Fibroblast of the aortic adventitia (primary cell): ENCODE measurements at regions not wholly inside any gene's neighbourhood (a gene's known extent, or its start where the extent isn't known, plus 50 kb on each side); places are given as distances from the start of the nearest gene placed in this dataset.

Experiments
- DNase-seq: peaks from one replicate; pipeline ENCODE4 v3.0.0-alpha.2; 2010; ENCODE audit warnings: low read depth
- H3K4me3 ChIP-seq: 2 replicates; pipeline ENCODE4 v1.5.1; 2011; ENCODE audit warnings: low read depth, mild to moderate bottlenecking, control low read depth, low read length, moderate library complexity
- CTCF ChIP-seq: IDR thresholded peaks from 2 replicates; pipeline ENCODE4 v1.5.1; 2011; ENCODE audit warnings: mild to moderate bottlenecking, low read length, control low read depth, inconsistent platforms; ENCODE audit not compliant: insufficient read depth

- no peak for TF ChIP-seq CTCF
- no peak for DNase-seq
Measured at GRCh38 chr4:114310296-114310925, 288.2 kb upstream of the UGT8 start.

GRCh38 chr4:114311787-114312186 lies 286.8 kb upstream of the UGT8 start:
- no peak for TF ChIP-seq CTCF
- no peak overlapping the region for H3K4me3 ChIP-seq
- no peak for DNase-seq

More at GRCh38 chr4:114310296-114310925, 288.2 kb upstream of the UGT8 start:
- H3K4me3 ChIP-seq = no peak overlapping the region

- H3K4me3 ChIP-seq = no peak overlapping the region
- no peak for DNase-seq
- TF ChIP-seq CTCF = no peak
Measured at GRCh38 chr4:114312338-114312737, 286.3 kb upstream of the UGT8 start.

GRCh38 chr4:114316789-114317188 lies 281.8 kb upstream of the UGT8 start:
- no peak for TF ChIP-seq CTCF
- DNase-seq = no peak
- no peak overlapping the region for H3K4me3 ChIP-seq

DNA sequence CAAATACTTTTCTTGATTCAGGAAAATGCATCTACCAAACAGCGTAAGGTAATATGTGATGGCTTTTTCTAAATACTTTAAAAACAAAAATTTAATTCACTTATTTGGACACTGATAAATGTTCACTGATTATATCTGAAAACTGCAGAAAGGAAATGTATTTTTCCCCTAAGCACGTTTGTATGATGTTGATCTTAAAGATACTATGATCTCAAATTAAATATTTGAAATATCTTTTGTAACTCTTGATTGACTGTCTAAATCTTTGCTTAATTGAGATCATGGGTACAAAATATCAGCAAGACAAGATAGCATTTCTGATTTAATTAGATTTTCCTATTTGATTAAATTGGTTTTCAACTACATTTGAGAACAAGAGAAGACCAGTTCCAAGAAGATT lies 281.0 kb upstream of the UGT8 start:
- DNase-seq = no peak
- TF ChIP-seq CTCF = no peak
- H3K4me3 ChIP-seq = no peak overlapping the region

DNA sequence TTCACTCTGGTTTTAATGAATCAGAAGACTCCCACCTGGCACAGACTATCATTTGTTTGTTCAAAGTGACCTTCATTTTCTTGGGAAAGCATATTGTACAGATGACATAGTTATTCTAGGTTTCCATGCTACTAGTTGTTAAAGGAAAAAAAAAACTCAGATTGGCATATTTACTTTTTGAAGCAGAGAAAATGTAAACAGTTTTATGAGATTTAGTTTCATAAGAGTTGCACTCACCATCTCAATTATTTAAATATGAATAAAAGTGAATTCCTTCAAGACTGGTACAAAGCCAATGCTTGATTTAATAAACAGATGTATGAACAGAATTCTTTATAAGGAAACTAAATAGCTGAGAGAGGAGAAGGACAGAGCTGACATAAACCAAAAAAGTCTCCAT lies 280.3 kb upstream of the UGT8 start:
- H3K4me3 ChIP-seq = no peak overlapping the region
- TF ChIP-seq CTCF = no peak
- DNase-seq = no peak

DNA sequence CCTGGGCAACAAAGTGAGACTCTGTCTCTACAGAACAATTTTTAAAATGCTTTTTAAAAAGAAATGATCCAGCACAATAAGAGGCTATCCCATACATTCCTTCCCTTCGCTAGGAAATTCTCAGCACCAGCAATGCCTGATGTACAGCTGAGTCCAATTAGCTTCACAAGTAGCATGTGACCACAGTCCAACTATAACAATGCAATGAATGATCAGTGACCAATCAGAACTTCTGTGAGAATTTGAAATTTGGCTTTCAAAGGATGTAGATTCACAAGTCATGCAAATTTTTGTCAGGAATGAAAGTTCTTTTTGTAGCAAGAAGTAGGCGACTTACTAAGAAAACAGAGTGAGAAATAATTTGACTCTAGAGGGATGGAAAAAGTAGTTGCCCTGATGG lies 278.5 kb upstream of the UGT8 start:
- H3K4me3 ChIP-seq = no peak overlapping the region
- no peak for DNase-seq
- TF ChIP-seq CTCF = no peak
